Activated CD8-positive, alpha-beta memory T cell treated with anti-CD3 and anti-CD28 coated beads for 36 hours (primary cell): ENCODE measurements at regions not wholly inside any gene's neighbourhood (a gene's known extent, or its start where the extent isn't known, plus 50 kb on each side); places are given as distances from the start of the nearest gene placed in this dataset.

ENCODE experiments used
- CTCF ChIA-PET: fragments of 350-600 bp; sonication (Branson Sonifier 250); formaldehyde crosslinking; loops from one replicate; lab custom pipeline; 2021; ENCODE audit warnings: antibody characterized with exemption; lab: Charles Lee
- POLR2A ChIA-PET: fragments of 350-600 bp; sonication (Branson Sonifier 250); formaldehyde crosslinking; loops from one replicate; lab custom pipeline; 2021; ENCODE audit warnings: antibody characterized with exemption; lab: Charles Lee

DNA sequence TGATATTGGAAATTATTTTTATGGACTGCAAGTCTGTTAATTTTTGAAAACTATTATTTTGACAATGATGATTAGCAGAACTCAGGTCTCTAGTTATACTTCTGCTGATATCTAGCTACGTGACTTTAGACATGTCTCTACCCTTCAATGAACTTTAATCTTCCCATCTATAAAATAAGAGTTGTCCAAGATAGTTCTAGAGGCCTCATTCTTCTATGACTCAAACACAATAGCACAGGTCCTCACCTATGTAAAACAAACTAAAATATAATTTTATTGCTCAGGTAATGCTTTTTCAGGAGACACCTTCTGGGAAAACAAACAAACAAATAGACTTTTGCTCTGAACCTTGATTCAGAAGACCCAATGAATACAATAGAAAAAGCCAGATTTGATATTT is 544.4 kb upstream of the SETBP1 start:
- CTCF ChIA-PET = no interaction called here

DNA sequence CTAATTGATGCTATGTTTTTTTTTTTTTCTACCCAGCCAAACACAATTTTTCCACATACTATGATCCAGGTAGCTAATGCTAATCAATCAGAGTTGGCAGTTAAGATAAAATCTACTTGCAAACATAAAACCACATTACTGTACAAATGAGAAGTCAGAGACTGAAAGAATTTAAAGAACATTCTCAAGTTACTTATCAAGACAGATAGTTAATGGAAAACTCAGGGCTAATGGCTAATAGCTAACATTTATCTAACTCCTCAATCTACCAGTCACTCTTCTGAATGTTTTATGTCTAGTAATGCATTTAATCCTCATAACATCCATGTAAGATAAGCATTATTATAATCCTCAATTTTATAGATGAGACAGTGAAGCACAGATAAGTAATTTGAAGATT is 537.6 kb upstream of the SETBP1 start:
- POLR2A ChIA-PET = no interaction called here
- CTCF ChIA-PET = interaction anchor here (0.7 kb wide), 1 partner anchor 77 kb away, joined by 3 read pairs; no protein-coding TSS in a partner anchor

More for the DNA sequence above, 544.4 kb upstream of the SETBP1 start:
- POLR2A ChIA-PET = no interaction called here

DNA sequence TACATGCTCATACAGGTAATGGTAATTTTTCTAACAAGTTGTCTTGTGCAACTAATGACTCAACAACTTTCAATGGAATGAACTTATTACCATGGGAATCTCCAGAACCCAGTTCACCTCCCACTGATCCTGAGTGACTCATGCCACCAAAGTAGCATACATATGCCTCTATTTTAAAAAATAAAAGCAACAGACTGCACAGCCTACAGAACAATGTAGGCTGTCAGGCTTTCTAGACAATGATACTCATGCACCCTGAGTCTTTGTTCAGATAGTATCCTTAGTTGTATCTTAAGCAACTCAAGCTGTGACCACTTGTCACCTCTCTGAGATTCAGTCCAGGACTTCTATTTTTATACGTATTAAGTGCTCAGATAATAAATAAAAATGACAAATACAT is 531.0 kb upstream of the SETBP1 start:
- POLR2A ChIA-PET = no interaction called here
- CTCF ChIA-PET = no interaction called here

DNA sequence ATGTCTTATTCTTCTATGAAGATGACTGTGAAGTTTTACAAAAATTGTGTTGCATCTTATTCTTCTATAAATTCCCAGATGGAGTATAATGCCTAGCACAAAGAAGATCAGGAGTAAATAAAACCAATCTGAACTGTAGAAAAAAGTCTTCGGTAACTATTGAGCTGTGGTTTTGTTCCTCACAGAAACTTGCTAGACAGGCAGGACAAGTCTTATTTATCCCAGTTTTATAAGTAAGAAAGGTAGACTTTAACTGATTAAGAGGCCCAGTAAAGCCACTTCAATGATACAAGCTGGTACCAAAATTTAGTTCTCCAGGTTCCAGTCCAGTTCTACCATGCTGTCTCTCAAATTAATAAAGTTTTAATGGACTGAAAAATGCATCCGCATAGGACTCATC is 526.7 kb upstream of the SETBP1 start:
- POLR2A ChIA-PET = no interaction called here
- CTCF ChIA-PET = no interaction called here

DNA sequence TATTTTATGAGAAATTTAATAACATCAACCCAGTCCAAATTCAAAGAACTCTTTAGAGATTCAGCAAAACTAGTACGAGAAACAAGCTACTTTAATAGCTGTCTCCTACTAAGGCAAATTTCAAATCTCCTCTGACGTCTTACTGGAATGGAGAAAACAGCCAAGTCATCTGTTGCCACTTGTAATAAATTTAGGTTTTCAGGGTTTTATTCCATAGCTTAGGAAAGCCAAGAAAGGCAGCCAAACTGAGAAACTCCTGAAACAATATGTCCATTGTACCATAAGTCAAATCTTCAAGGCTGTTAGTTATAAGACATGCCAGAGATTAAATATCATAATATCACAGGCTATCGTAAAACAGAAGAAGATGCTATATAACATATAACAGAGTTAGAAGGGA is 524.6 kb upstream of the SETBP1 start:
- ChIA-PET CTCF (no interaction called here), POLR2A (no interaction called here)

DNA sequence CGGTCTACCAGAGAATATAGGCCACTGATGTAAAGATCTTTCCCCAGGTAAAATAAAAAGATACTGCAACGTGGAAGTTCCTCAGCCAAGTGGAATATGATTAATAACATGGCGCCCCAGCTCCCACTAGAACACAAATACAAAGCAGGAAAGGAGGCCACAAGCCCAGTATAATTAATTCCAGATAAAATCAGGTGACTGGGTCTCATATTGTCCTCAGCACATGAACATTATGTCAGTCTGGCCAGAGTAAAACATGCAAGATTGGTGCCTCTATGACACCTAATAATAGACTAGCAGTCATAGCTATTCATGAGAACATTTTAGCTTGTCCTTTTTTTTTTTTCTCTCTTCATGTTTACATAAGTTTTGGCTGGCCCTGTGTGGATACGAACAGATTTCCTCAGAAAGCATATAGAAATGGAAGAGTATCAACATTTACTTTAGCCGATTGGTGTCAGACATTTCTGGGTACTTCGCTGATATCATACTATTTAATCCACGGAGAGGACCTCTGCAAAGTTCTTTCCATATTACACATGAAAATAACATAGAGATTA is 523.8 kb upstream of the SETBP1 start:
- POLR2A ChIA-PET = no interaction called here
- CTCF ChIA-PET = no interaction called here

DNA sequence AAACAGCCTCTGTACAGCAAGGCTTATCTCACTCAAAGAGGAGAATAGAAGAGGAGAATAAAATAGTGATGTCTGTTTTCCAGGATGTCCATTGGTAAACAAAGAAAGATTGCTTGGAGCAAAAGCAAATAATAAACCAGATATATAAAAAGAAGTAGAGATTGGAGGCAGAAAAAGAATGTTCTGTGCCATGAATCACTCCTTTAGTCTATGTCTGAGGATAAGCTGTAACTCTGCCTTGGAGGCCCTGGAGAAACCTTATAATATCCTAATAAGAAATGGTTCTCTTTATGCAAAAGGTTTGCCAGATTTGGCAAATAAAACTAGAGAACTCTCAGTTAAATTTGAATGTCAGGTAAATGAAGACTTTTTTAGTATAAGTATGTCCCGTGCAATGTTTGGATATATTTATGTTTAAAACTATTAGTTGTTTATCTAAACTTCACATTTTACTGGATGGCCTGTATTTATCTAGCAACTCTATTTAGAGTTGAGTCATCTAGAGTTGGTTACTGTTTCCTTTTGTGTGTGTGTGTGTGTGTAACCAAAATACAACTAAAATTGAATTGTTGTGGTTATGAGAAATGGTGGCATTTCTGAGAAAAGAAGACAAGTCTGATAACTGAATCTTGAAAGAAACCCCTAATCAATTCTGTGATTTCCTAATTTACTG is 510.3 kb upstream of the SETBP1 start:
- ChIA-PET CTCF (no interaction called here), POLR2A (no interaction called here)

DNA sequence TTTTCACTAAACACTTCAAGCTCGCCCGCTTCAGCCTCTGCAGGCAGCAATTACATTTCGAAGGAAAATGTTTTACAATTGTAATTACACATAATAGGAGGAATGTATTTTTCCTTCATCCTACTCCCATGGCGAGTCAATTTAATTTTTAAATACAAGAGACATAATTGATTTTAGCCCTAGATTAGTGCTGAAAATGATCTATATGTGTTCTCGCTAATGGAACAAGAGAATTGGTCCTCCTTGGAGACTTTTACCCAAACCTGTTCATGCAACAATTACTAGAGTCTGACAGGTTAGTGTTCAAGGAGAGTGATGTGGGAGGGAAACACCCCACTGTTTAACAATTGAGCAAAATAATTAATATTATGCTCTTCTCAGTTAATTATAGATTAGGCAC is 509.4 kb upstream of the SETBP1 start:
- POLR2A ChIA-PET = no interaction called here
- CTCF ChIA-PET = no interaction called here

DNA sequence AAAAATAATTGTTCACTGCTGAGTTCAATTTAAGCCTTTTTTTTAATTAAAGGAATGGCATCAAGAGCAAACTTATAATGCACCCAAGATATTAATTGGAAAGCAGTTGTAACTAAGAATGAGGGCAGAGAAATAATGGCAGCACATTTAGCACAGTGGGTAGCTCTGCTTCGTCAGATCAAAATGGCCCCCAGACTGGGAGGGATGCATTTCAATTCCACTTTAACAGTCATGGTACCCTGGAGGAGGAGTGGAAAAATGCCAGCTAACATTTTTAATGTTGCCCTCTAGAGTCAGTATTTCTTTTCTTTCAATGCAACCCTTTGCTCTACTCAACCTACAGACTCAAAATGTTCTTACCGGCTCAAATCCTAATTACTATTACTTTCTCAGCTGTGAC is 504.8 kb upstream of the SETBP1 start:
- CTCF ChIA-PET = no interaction called here
- POLR2A ChIA-PET = no interaction called here

DNA sequence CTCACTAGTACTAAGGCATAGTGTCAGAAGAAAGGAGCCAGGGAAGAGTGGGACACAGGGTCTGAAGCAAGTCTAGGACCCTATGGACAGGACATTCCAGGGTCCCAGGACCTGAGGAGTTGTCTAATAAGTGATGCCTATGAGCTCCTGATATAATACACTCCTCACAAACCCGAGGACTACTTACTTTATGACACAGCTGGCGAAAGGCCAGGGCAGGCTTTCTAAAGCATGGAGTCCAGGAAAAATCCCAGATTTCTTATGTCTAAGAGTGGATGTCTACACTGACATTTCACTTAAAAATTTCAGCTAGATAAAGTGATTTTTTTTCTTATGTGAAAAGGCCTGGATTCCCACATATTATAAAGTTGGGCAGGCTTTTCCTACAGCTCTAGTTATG is 502.2 kb upstream of the SETBP1 start:
- ChIA-PET CTCF (no interaction called here), POLR2A (no interaction called here)

DNA sequence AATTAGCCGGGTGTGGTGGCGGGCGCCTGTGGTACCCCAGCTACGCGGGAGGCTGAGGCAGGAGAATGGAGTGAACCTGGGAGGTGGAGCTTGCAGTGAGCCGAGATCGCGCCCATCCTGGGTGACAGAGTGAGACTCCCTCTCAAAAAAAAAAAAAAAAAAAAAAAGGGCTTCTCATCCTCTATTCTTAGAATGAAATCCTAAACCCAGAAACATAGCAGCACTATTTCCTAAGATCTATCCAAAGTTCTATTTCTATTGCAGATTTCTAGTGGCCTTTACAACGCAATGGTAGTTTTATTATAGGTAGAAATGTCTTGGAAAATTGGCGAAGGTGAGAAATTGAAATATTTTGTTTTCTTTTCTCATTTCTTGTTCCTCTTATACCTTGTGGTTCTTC is 501.0 kb upstream of the SETBP1 start:
- CTCF ChIA-PET = no interaction called here
- POLR2A ChIA-PET = no interaction called here

DNA sequence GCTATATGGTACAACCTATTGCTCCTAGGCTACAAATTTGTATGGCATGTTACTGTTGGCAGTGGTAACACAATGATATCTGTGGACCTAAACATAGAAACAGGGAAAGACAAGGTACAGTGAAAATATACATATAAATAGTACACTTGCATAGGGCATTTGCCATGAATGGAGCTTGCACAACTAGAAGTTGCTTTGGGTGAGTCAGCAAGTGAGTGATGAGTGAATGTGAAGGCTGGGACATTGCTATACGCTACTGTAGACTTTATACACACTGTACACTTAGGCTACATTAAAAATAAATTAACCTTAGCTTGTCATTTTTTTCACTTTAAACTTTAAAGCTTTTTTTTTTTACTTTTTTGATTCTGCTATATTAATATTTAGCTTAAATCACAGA is 500.0 kb upstream of the SETBP1 start:
- ChIA-PET CTCF (no interaction called here), POLR2A (no interaction called here)

DNA sequence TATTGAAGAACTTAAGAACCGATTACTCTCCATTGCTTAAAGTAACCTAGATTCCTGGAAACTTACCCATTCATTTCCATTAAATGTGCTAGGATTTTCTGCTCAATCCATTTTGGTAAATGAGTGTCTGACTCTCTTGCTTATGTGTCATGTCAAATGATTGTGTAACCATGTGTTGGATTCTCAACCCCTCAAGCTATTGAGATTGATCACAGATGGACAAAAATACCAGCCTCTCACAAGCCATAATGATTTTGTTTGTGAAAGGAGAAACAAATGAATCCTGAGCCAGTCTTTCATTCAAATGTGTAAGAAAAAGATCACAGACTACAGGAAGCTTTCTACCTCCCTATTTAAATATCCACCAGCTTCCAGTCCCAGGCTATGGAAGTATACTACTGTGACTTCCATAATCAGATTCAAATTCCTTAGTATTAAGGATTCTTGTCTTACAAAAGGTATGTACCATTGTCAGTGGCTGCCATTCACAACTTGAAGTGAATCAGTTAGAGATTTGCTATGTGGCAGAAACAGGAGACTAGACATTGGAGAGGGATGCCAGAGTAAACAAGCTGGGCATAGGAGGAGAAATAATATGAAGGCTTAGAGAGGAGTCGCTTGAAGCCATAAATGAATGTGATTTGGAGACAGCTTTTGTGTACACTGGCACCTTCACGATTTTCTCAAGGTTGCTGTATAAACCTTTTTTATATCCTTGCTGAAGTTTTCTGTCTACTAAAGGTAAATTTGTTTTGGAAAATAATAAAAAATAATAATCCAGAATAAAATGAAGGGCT is 498.5 kb upstream of the SETBP1 start:
- ChIA-PET CTCF (no interaction called here), POLR2A (no interaction called here)

DNA sequence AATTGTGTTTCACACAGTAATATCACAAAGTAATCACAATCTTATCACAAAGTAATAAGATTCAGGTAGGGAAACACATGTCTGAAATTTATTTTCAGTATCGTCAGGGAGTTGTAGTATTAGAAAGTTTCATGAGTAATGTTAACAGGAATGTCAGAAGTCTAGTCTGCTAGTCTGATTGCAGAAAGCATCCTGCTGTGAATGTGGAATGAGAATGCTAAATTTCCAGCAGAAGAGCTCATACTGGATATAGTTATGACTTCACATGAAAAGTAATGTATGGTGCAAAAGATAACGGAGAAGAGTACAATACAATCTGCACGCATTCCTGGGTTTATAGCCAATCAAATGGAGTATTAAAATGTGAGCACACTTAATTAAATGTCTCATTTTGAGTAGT is 494.7 kb upstream of the SETBP1 start:
- POLR2A ChIA-PET = no interaction called here
- CTCF ChIA-PET = no interaction called here

DNA sequence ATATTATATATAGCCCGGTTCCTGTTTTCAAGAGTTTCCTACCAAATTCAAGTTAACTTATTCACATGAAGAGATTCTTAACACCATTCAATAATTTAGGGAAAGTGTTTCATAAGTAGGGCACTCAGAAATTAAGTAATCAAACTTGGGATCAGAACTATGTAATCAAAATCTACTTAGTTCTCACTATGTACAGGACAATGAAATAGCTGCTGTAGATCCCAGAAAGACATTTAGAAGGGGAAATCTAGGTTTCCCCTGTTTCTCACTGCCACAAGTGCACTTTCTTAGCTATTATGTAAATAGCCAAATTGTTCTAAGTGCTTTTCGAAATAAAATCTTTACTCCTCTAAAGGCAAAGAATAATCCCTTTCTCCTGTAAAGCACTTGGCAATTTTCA is 493.6 kb upstream of the SETBP1 start:
- POLR2A ChIA-PET = no interaction called here
- CTCF ChIA-PET = no interaction called here

DNA sequence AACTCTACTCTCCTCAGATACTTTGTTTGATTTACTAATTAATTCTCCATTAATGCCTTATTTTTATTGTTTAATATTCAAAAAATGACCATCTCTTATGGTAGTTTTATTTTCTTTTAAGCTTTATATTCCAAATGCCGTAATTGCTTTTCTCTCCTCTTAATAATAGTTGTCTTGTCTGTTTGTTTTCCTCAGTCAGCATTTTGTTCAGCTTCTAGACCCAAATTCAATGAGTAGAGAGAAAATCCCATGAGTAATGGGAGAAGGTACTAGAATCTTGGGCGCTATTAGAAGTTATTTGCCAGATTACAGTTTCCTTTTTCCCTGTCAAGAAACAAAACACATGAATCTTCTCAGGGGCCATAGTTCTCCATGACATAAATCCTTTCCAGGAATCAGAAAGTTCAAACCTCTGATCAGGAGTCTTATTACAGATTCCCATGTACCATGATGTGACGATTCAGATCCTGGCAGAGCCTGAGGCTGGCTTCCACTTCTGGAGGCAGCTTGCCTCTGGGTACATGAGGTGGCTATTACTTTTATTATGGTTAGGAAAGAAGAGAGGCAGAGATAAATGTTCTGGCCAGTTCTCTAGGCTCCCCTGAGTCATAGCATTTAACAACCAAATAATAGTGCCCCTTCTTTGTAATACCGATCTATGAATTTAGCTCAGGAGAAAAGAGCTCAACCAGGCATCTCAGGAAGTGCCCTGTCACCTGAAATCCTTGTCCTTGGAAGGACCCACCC is 485.1 kb upstream of the SETBP1 start:
- CTCF ChIA-PET = no interaction called here

DNA sequence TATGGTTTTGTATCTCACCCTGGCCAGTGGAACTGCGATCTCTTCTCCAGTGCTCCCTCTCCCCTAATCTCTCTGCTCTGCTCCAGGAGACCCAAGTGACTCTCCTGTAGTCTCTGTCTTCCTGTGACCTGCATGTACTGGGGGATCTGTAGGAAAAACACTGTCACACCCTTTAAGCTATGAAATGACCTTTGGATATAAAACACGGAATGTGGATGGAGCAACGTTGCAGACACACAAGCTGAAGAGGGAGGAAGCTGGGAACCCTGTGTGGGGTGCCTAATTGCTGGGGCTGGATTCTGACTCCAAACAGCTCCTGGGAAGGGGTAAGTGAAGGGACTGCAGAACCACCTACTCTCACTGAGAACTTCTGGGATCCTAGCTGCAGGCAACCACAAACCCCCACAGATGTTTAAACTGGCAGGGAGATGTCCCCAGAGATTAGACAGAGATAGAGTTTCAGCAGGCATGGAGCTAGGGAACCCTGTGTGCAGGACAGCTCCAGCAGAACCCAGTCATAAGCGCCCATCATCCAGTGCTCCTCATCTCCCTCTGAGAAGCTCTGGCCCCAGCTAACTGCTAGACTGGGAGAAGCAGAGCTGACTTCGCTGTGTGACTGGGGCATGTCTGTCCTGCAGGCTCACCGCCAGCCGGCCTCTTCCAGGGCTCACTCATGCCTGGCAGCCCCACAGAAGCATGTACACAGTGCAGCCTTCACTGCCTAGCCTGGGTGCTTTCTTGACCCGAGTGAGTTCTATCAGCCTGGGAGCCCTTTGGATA is 482.7 kb upstream of the SETBP1 start:
- POLR2A ChIA-PET = no interaction called here
- CTCF ChIA-PET = no interaction called here

More for the DNA sequence above, 485.1 kb upstream of the SETBP1 start:
- POLR2A ChIA-PET = no interaction called here

DNA sequence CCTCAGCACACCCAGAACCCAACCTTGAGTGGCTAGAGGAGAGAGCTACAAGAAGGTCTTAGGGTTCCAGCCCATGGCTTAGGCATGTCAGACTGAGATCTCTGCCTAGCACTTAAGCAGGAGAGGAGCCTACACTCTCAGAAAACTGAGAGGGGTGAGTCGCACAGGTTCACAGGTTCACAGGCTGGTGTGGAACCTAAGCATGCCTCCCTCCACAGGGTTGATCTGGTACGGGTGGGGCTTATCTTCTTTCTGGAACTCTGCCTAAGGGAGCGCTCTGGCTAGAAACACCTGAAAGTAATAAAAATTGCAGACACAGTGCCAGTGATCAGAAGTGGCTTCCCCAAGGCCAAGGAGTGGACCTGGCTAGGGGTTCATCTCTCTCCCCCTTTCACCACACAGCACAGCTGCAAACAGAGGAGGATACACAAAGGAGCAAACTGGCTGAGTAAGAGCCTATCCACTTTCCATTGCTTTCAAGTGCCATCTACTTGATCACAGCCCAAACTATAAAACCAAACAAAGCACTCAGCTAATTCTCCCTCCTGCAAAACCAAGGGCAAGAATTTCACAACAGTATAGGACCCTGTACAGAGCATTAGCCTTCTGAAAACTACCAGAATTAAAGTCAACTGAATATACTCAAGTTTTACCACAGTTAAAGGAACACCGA is 481.9 kb upstream of the SETBP1 start:
- CTCF ChIA-PET = no interaction called here
- POLR2A ChIA-PET = no interaction called here

DNA sequence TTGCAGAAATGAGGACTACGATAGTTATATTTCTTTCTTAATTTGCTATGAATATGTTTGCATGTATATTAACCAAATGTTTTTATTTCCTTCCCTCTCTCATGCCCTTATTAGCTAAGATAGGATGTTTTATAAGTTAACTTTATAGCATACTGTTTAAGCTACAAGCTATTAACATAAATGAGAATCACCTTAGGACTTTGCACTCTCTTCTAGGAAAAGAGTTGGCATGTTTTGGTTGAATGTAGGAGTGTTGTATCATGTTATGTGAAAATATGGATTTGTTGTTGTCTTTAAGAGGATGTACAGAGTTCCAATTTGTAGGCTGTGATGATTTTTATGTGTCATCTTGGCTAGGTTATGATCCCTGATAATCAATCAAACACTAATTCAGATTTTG is 467.4 kb upstream of the SETBP1 start:
- POLR2A ChIA-PET = no interaction called here
- CTCF ChIA-PET = no interaction called here
